ENCODE measurements at regions not wholly inside any gene's neighbourhood (a gene's known extent, or its start where the extent isn't known, plus 50 kb on each side); places are given as distances from the start of the nearest gene placed in this dataset.

GRCh38 chr7:69090936-69091335, 507.3 kb upstream of the AUTS2 start:
- no peaks in the 10 kb centered on the region for H3K79me2 ChIP-seq (replicated peaks; ENCODE audit: insufficient read depth)
- TF ChIP-seq REST (IDR thresholded peaks at IDR 0.05; ENCODE audit: unreplicated experiment) (no peak), CTCF (conservative IDR thresholded peaks at IDR 0.05; ENCODE audit: low read depth in 2 of 2) (no peak), POLR2AphosphoS5 (IDR thresholded peaks at IDR 0.05; ENCODE audit: low read depth) (no peak), JUNB (IDR thresholded peaks at IDR 0.05; ENCODE audit: unreplicated experiment) (no peak), CREB1 (CRISPR knock-in tag; IDR thresholded peaks at IDR 0.05; ENCODE audit: low read depth) (no peak), NANOG (IDR thresholded peaks at IDR 0.05; ENCODE audit: borderline replicate concordance) (no peak), ZNF331 (CRISPR knock-in tag; IDR thresholded peaks at IDR 0.05; ENCODE audit: low read depth) (no peak), STAT1 (IDR thresholded peaks at IDR 0.05; ENCODE audit: unreplicated experiment) (no peak), ZNF114 (CRISPR knock-in tag; IDR thresholded peaks at IDR 0.05) (no peak), ETS1 (IDR thresholded peaks at IDR 0.05) (no peak), EZH2 (IDR thresholded peaks at IDR 0.05; ENCODE audit: low read depth, unreplicated experiment) (no peak), EZH2phosphoT487 (IDR thresholded peaks at IDR 0.05; ENCODE audit: unreplicated experiment) (no peak), ZNF462 (CRISPR knock-in tag; IDR thresholded peaks at IDR 0.05) (no peak)

More at GRCh38 chr7:69090936-69091335, 507.3 kb upstream of the AUTS2 start:
- no peaks in the 10 kb centered on the region for H3K4me1 Mint-ChIP-seq
- Histone ChIP-seq H3K9me2 (ENCODE audit: insufficient read depth) (no peaks in the 10 kb centered on the region), H3K27ac (ENCODE audit: low read depth) (no peak overlapping the region), H3K4me1 (ENCODE audit: insufficient read depth) (no peaks in the 10 kb centered on the region), H4K20me1 (replicated peaks; ENCODE audit: insufficient read depth) (no peaks in the 10 kb centered on the region), H2AFZ (no peak overlapping the region), H3K4me3 (no peak overlapping the region), H3F3A (replicated peaks; ENCODE audit: low read depth) (no peaks in the 10 kb centered on the region), H3K27me3 (ENCODE audit: insufficient read depth) (no peaks in the 10 kb centered on the region), H3K36me3 (ENCODE audit: insufficient read depth) (no peaks in the 10 kb centered on the region), H3K4me2 (no peak overlapping the region)
- H3K4me3 Mint-ChIP-seq, result no peak overlapping the region
- H3K27me3 Mint-ChIP-seq (ENCODE audit: insufficient read depth, low read depth, poor library complexity), result peaks cover 2% of the 10 kb centered on the region
- peaks cover 100% of the 10 kb centered on the region for H3K9me3 Mint-ChIP-seq
- H3K27ac Mint-ChIP-seq, result no peak overlapping the region
- ATAC-seq, result no peak
- DNase-seq (ENCODE audit: low spot score), result no peak
- H3K36me3 Mint-ChIP-seq (ENCODE audit: low read depth), result peaks cover 52% of the 10 kb centered on the region
